Upper lobe of right lung (tissue), 1 donor: ENCODE measurements at regions not wholly inside any gene's neighbourhood (a gene's known extent, or its start where the extent isn't known, plus 50 kb on each side); places are given as distances from the start of the nearest gene placed in this dataset.

Source experiments
- ATAC-seq: fragments of 200-7000 bp; cut with Tn5 transposase; one replicate; pipeline ENCODE4 v1.9.1; 2020; ENCODE audit warnings: mild to moderate bottlenecking, moderate library complexity
- DNase-seq: peaks from one replicate; pipeline ENCODE4 v3.0.0-alpha.2; 2020
- H3K27ac ChIP-seq: fragments of 200-600 bp; one replicate; pipeline ENCODE4 v1.8.0; 2022
- H3K27me3 ChIP-seq: fragments of 200-600 bp; one replicate; pipeline ENCODE4 v1.8.0; 2022; ENCODE audit warnings: mild to moderate bottlenecking
- H3K36me3 ChIP-seq: fragments of 200-600 bp; one replicate; pipeline ENCODE4 v1.8.0; 2022
- H3K4me1 ChIP-seq: fragments of 200-600 bp; one replicate; pipeline ENCODE4 v1.8.0; 2022
- H3K4me3 ChIP-seq: fragments of 200-600 bp; one replicate; pipeline ENCODE4 v1.8.0; 2022; ENCODE audit warnings: mild to moderate bottlenecking
- H3K9me3 ChIP-seq: fragments of 200-600 bp; one replicate; pipeline ENCODE4 v1.8.0; 2022
- CTCF ChIP-seq: fragments of 200-600 bp; IDR thresholded peaks from one replicate; pipeline ENCODE4 v1.8.0; 2022; ENCODE audit warnings: antibody characterized with exemption
- intact Hi-C: fragments of 100-400 bp; cut with DNase I; formaldehyde crosslinking; loops from one replicate; pipeline ENCODE4 v1.11.0; 2022
- donor health status: DM: no; HTN: yes; CAD: no; lungs with severe emphysema.

- ATAC-seq (no peak), DNase-seq (no peak)
- TF ChIP-seq CTCF, result no peak
- Histone ChIP-seq H3K27me3 (no peaks in the 10 kb centered on the region), H3K4me1 (no peaks in the 10 kb centered on the region), H3K36me3 (no peaks in the 10 kb centered on the region), H3K4me3 (no peak overlapping the region), H3K27ac (no peak overlapping the region), H3K9me3 (no peaks in the 10 kb centered on the region)
- intact Hi-C loops, result no loop called here
Measured at GRCh38 chr7:110326966-110327365, 764.0 kb upstream of the LRRN3 start.

DNA sequence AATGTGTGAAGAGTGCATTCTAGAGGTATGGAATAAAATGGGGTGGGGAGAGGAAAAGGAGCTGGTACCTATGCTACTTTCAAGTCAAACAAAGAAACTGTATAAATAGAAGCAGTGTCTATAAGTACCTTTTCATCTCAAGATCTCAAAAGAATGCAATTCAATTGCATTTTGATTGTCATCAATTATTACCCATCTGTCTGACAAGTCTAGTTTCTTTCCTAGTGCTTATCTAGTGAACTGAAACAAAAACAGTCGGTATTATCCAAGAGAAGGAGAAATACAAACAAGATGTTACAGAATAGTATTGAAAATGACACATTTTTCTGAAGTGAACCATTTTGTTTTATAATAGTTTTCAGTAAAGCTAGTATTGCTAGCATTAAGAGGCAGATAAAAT lies 754.5 kb upstream of the LRRN3 start:
- no peak for TF ChIP-seq CTCF

GRCh38 chr7:110337646-110338045 lies 753.3 kb upstream of the LRRN3 start:
- Histone ChIP-seq H3K27ac (no peak overlapping the region), H3K27me3 (no peaks in the 10 kb centered on the region), H3K4me3 (no peak overlapping the region), H3K9me3 (no peaks in the 10 kb centered on the region), H3K4me1 (no peaks in the 10 kb centered on the region), H3K36me3 (no peaks in the 10 kb centered on the region)
- intact Hi-C loops, result no loop called here
- DNase-seq (no peak), ATAC-seq (no peak)
- TF ChIP-seq CTCF, result no peak

More for the DNA sequence above, 754.5 kb upstream of the LRRN3 start:
- no peak for DNase-seq
- no peak overlapping the region for H3K4me3 ChIP-seq
- H3K4me1 ChIP-seq, result no peaks in the 10 kb centered on the region
- H3K27ac ChIP-seq, result no peak overlapping the region
- H3K9me3 ChIP-seq, result no peaks in the 10 kb centered on the region
- intact Hi-C loops, result no loop called here
- H3K27me3 ChIP-seq, result no peaks in the 10 kb centered on the region
- no peaks in the 10 kb centered on the region for H3K36me3 ChIP-seq
- no peak for ATAC-seq

GRCh38 chr7:110347081-110347480 lies 743.8 kb upstream of the LRRN3 start:
- Histone ChIP-seq H3K27me3 (no peaks in the 10 kb centered on the region), H3K4me3 (no peak overlapping the region), H3K27ac (no peak overlapping the region), H3K9me3 (peaks cover under 1% of the 10 kb centered on the region), H3K4me1 (no peaks in the 10 kb centered on the region), H3K36me3 (no peaks in the 10 kb centered on the region)
- no peak for TF ChIP-seq CTCF
- intact Hi-C loops, result no loop called here
- ATAC-seq (no peak), DNase-seq (no peak)

DNA sequence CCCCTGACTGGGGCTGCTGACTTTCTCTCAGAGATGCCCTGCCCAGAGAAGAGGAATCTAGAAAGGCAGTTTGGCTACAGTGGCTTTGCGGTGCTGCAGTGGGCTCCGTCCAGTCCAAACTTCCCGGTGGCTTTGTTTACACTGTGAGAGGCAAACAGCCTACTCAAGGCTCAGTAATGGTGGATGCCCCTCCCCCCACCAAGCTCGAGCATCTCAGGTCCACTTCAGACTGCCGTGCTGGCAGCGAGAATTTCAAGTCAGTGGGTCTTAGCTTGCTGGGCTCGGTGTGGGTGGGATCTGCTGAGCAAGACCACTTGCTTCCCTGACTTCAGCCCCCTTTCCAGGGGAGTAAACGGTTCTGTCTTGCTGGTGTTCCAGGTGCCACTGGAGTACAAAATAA lies 734.5 kb upstream of the LRRN3 start:
- no peaks in the 10 kb centered on the region for H3K27me3 ChIP-seq
- no peaks in the 10 kb centered on the region for H3K36me3 ChIP-seq
- intact Hi-C loops, result no loop called here
- H3K9me3 ChIP-seq, result peaks cover 7% of the 10 kb centered on the region
- H3K4me1 ChIP-seq, result no peaks in the 10 kb centered on the region
- ATAC-seq, result no peak
- H3K4me3 ChIP-seq, result no peak overlapping the region
- DNase-seq, result no peak
- H3K27ac ChIP-seq, result no peak overlapping the region
- no peak for TF ChIP-seq CTCF

DNA sequence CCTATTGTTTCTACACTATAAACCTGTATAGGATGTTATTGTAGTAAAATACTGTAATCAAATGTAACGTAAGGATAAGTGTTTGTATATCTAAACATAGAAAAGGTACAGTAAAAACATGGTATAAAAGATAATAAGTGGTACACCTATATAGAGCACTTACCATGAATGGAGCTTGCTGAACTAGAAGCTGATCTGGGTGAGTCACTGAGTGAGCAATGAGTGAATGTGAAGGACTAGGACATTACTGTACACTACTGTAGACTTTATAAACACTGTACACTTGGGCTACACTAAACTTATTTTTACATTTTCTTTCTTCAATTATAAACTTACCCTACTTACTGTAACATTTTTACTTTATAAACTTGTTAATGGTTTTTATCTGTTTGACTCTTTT lies 732.9 kb upstream of the LRRN3 start:
- H3K4me3 ChIP-seq, result no peak overlapping the region
- no peaks in the 10 kb centered on the region for H3K9me3 ChIP-seq
- DNase-seq (no peak), ATAC-seq (no peak)
- no peaks in the 10 kb centered on the region for H3K27me3 ChIP-seq
- H3K4me1 ChIP-seq, result no peaks in the 10 kb centered on the region
- TF ChIP-seq CTCF, result no peak
- H3K36me3 ChIP-seq, result no peaks in the 10 kb centered on the region
- intact Hi-C loops, result no loop called here
- H3K27ac ChIP-seq, result no peak overlapping the region
